Prostate gland (tissue), 2 donors: ENCODE measurements at regions not wholly inside any gene's neighbourhood (a gene's known extent, or its start where the extent isn't known, plus 50 kb on each side); places are given as distances from the start of the nearest gene placed in this dataset.

Experiments used
- CTCF ChIP-seq, 4 experiments: fragments of 200-600 bp in 2 of 4; fragments of 450-650 bp in 2 of 4; sonication (generic) in 2 of 4; IDR thresholded peaks; 1 replicate in 3 of 4; 2 replicates in 1 of 4; pipeline ENCODE4 v1.5.1; 2016 to 2019; ENCODE audit warnings: antibody characterized with exemption in 4 of 4, mild to moderate bottlenecking in 2 of 4, moderate library complexity in 2 of 4
- POLR2A ChIP-seq: fragments of 450-650 bp; IDR thresholded peaks from one replicate; pipeline ENCODE4 v1.6.1; 2016; ENCODE audit warnings: antibody characterized with exemption, mild to moderate bottlenecking
- POLR2AphosphoS5 ChIP-seq: sonication (generic); formaldehyde crosslinking; IDR thresholded peaks from one replicate; pipeline ENCODE4 v1.6.1; 2017; ENCODE audit warnings: antibody characterized with exemption

- TF ChIP-seq CTCF (IDR thresholded peaks at IDR 0.05) = no peak
- no peak for TF ChIP-seq POLR2A
- no peak for TF ChIP-seq POLR2AphosphoS5
Observed at GRCh38 chr10:128628252-128628651, 502.0 kb upstream of the MKI67 start.
